AG04449 (cell line): ENCODE measurements at regions not wholly inside any gene's neighbourhood (a gene's known extent, or its start where the extent isn't known, plus 50 kb on each side); places are given as distances from the start of the nearest gene placed in this dataset.

Source experiments
- CTCF ChIA-PET: fragments of 350-600 bp; formaldehyde crosslinking; extraction: SDS; loops from one replicate; lab custom pipeline; 2021; ENCODE audit warnings: antibody characterized with exemption; lab: Yijun Ruan, JAX
- POLR2A ChIA-PET: fragments of 400-600, 350-600 bp; formaldehyde crosslinking; extraction: SDS; loops from one replicate; lab custom pipeline; 2020; ENCODE audit warnings: antibody characterized with exemption, inconsistent platforms; lab: Yijun Ruan, JAX
- DNase-seq: peaks from one replicate; pipeline ENCODE4 v3.0.0-alpha.2; 2010; ENCODE audit warnings: low read depth, low spot score
- H3K4me3 ChIP-seq: 2 replicates; pipeline ENCODE4 v1.5.1; 2011; ENCODE audit warnings: low read depth, mild to moderate bottlenecking, control low read depth, low read length
- TF ChIP-seq, protein P1 (sequence below): IDR thresholded peaks from one replicate; pipeline ENCODE4 v1.5.1; 2011; ENCODE audit warnings: mild to moderate bottlenecking, moderate library complexity, low read length, control low read depth, inconsistent platforms; ENCODE audit not compliant: insufficient read depth; ENCODE audit errors: missing control alignments

DNA sequence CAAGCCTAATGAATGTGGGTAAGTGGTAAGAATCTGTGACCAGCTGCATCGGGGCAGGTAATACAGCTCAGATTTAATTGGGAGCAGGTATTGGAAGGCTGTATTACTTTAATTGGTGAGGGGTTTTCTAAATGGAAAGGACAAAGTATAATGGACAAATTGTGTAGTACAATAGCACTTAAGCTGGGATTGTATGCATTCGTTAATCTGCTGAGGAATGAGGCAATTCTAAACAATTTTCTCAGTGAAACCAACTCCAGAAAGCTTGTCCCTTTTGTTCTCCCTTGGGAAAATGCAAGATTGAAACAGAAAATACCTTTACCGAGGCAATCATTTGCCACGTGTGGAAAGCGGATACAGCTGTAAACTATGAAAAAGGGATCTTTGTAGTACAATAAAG is 801.6 kb upstream of the POU3F3 start:
- DNase-seq: no peak
- ChIA-PET CTCF (no interaction called here), POLR2A (no interaction called here)
- TF ChIP-seq, protein P1, sequence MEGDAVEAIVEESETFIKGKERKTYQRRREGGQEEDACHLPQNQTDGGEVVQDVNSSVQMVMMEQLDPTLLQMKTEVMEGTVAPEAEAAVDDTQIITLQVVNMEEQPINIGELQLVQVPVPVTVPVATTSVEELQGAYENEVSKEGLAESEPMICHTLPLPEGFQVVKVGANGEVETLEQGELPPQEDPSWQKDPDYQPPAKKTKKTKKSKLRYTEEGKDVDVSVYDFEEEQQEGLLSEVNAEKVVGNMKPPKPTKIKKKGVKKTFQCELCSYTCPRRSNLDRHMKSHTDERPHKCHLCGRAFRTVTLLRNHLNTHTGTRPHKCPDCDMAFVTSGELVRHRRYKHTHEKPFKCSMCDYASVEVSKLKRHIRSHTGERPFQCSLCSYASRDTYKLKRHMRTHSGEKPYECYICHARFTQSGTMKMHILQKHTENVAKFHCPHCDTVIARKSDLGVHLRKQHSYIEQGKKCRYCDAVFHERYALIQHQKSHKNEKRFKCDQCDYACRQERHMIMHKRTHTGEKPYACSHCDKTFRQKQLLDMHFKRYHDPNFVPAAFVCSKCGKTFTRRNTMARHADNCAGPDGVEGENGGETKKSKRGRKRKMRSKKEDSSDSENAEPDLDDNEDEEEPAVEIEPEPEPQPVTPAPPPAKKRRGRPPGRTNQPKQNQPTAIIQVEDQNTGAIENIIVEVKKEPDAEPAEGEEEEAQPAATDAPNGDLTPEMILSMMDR: no peak
- no peak overlapping the region for H3K4me3 ChIP-seq

DNA sequence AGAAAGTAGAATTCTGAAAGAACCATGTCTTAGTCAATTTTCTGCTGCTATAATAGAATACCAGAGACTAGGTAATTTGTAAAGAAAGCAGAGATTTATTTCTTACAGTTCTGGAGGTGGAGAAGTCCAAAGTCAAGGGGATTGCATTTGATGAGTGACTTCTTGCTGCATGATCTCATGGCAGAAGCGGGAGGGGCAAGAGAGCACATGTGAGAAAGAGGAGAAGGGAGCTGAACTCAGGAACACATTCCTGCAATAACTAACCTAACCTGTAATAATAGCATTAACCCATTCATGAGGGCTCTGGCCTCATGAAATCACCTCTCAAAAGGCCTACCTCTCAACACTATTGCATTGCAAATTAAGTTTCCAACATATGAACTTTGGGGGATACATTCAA is 797.5 kb upstream of the POU3F3 start:
- CTCF ChIA-PET: no interaction called here
- H3K4me3 ChIP-seq: no peak overlapping the region
- POLR2A ChIA-PET: no interaction called here
- TF ChIP-seq, protein P1: no peak
- DNase-seq: no peak

- CTCF ChIA-PET: no interaction called here
- TF ChIP-seq, protein P1: no peak
- no peak for DNase-seq
- POLR2A ChIA-PET: no interaction called here
- no peak overlapping the region for H3K4me3 ChIP-seq
Observed at GRCh38 chr2:104068665-104069064, 785.2 kb upstream of the POU3F3 start.

DNA sequence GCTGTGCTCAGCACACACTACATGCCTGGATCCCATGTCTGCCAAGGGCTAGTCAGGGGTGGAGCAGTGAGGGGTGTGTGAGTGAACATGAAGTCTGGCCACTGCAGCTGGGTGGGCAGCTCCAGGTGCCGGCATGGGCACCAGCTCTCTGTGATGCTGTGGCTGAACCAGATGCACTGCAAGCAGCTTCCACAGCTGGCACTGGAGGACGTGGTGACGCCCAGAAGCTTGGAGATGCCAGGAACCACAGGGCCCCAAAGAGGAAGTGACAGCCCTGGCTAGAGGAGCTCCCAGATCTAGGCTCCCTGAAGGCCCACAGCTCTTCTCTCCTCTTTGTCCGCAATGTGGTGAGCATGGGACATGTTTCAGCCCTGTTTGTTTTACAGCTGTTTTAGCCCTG is 776.3 kb upstream of the POU3F3 start:
- no peak for DNase-seq
- no peak overlapping the region for H3K4me3 ChIP-seq
- POLR2A ChIA-PET: no interaction called here
- CTCF ChIA-PET: no interaction called here
- TF ChIP-seq, protein P1: no peak

GRCh38 chr2:104078431-104079157 is 775.3 kb upstream of the POU3F3 start:
- H3K4me3 ChIP-seq: no peak overlapping the region
- ChIA-PET POLR2A (no interaction called here), CTCF (no interaction called here)
- DNase-seq: no peak
- TF ChIP-seq, protein P1: no peak

GRCh38 chr2:104088745-104089144 is 765.2 kb upstream of the POU3F3 start:
- POLR2A ChIA-PET: no interaction called here
- DNase-seq: no peak
- CTCF ChIA-PET: no interaction called here
- H3K4me3 ChIP-seq: no peak overlapping the region
- TF ChIP-seq, protein P1: no peak
